ENCODE measurements at regions not wholly inside any gene's neighbourhood (a gene's known extent, or its start where the extent isn't known, plus 50 kb on each side); places are given as distances from the start of the nearest gene placed in this dataset.

DNA sequence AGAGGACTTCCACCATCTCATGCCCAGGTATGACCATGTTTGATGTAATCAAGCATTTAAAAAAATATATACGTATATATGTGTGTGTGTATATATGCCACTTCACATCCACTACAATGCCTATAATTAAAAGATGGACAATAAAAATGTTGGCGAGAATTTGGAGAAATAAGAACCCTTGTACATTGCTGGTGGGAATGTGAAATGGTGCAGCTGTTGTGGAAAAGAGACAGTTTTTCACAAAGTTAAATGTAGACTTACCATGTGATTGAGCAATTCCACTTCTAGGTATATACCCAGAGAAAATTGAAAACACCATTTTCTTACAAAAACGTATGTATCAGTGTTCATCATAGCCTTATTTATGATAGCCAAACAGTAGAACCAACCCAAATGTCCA, 229.2 kb upstream of the WWC1 start:
- 11% methylated on average over 3 of the region's 3 CpGs for whole genome bisulfite sequencing (ENCODE audit: low lambda C conversion rate)
- Histone ChIP-seq H3K36me3 (replicated peaks in 1 of 2; ENCODE audit: control insufficient read depth in 1 of 2, insufficient read depth in 2 of 2, low read length in 2 of 2) (no peaks in the 10 kb centered on the region), H3K4me1 (ENCODE audit: insufficient read depth, low read length) (peaks cover 5% of the 10 kb centered on the region; the same call in 1 of the 2 replicates), H3K9ac (ENCODE audit: insufficient read depth, low read depth, low read length) (no peak overlapping the region), H3K27me3 (ENCODE audit: control insufficient read depth in 1 of 2, insufficient read depth in 2 of 2, low read length in 2 of 2) (peaks cover 0 to 5% of the 10 kb centered on the region in 2 experiments; a peak in 2 of 5 replicates), H3K9me3 (ENCODE audit: low read length) (no peaks in the 10 kb centered on the region), H4K20me1 (ENCODE audit: insufficient read depth, low read length) (no peaks in the 10 kb centered on the region), H3K27ac (ENCODE audit: extremely low read length, insufficient read depth, low read length) (no peak overlapping the region), H3K4me2 (ENCODE audit: low read depth, low read length) (no peak overlapping the region), H2AFZ (ENCODE audit: low read length) (no peak overlapping the region), H3K79me2 (ENCODE audit: insufficient read depth, low read length) (no peaks in the 10 kb centered on the region), H3K4me3 (replicated peaks in 1 of 3; ENCODE audit: insufficient read depth in 1 of 3, low read depth in 2 of 3, low read length in 3 of 3) (no peak overlapping the region)
- in situ Hi-C loops (cut with HindIII; ENCODE audit: extremely low pct_ligation_motif_present, low pct_unique_long_range_greater_than_20kb) = no loop called here
- POLR2A ChIA-PET = no interaction called here
- intact Hi-C loops (cut with micrococcal nuclease; ENCODE audit: unreplicated experiment) = no loop called here
- TF ChIP-seq ZNF672 (CRISPR knock-in tag; IDR thresholded peaks at IDR 0.05) (no peak), NFKBIZ (CRISPR knock-in tag; IDR thresholded peaks at IDR 0.05) (no peak), NPAS2 (CRISPR knock-in tag; IDR thresholded peaks at IDR 0.05; ENCODE audit: borderline replicate concordance) (no peak), SYNCRIP (IDR thresholded peaks at IDR 0.05; ENCODE audit: insufficient read depth, low read depth, low read length) (no peak), HDAC6 (IDR thresholded peaks at IDR 0.05; ENCODE audit: low read depth, low read length) (no peak), ZFP41 (CRISPR knock-in tag; IDR thresholded peaks at IDR 0.05; ENCODE audit: borderline replicate concordance) (no peak), ZNF335 (CRISPR knock-in tag; IDR thresholded peaks at IDR 0.05) (no peak), ZNF547 (CRISPR knock-in tag; IDR thresholded peaks at IDR 0.05) (no peak)
- TF ChIP-seq, protein P1, sequence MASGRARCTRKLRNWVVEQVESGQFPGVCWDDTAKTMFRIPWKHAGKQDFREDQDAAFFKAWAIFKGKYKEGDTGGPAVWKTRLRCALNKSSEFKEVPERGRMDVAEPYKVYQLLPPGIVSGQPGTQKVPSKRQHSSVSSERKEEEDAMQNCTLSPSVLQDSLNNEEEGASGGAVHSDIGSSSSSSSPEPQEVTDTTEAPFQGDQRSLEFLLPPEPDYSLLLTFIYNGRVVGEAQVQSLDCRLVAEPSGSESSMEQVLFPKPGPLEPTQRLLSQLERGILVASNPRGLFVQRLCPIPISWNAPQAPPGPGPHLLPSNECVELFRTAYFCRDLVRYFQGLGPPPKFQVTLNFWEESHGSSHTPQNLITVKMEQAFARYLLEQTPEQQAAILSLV (CRISPR knock-in tag; IDR thresholded peaks at IDR 0.05; ENCODE audit: borderline replicate concordance) = no peak
- TF ChIP-seq, protein P2, sequence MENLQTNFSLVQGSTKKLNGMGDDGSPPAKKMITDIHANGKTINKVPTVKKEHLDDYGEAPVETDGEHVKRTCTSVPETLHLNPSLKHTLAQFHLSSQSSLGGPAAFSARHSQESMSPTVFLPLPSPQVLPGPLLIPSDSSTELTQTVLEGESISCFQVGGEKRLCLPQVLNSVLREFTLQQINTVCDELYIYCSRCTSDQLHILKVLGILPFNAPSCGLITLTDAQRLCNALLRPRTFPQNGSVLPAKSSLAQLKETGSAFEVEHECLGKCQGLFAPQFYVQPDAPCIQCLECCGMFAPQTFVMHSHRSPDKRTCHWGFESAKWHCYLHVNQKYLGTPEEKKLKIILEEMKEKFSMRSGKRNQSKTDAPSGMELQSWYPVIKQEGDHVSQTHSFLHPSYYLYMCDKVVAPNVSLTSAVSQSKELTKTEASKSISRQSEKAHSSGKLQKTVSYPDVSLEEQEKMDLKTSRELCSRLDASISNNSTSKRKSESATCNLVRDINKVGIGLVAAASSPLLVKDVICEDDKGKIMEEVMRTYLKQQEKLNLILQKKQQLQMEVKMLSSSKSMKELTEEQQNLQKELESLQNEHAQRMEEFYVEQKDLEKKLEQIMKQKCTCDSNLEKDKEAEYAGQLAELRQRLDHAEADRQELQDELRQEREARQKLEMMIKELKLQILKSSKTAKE (CRISPR knock-in tag; IDR thresholded peaks at IDR 0.05; ENCODE audit: borderline replicate concordance) = no peak
- TF ChIP-seq, protein P3, sequence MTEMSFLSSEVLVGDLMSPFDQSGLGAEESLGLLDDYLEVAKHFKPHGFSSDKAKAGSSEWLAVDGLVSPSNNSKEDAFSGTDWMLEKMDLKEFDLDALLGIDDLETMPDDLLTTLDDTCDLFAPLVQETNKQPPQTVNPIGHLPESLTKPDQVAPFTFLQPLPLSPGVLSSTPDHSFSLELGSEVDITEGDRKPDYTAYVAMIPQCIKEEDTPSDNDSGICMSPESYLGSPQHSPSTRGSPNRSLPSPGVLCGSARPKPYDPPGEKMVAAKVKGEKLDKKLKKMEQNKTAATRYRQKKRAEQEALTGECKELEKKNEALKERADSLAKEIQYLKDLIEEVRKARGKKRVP (CRISPR knock-in tag; IDR thresholded peaks at IDR 0.05) = no peak
- BruUV-seq (replicated peaks) = no TSS peak
- CTCF ChIA-PET (ENCODE audit: low intra/inter-chr PET ratio, low total read pairs) = no interaction called here
- FAIRE-seq (no peak), DNase-seq (ENCODE audit: low spot score) (no peak), ATAC-seq (no peak)
